ENCODE measurements at regions not wholly inside any gene's neighbourhood (a gene's known extent, or its start where the extent isn't known, plus 50 kb on each side); places are given as distances from the start of the nearest gene placed in this dataset.

DNA sequence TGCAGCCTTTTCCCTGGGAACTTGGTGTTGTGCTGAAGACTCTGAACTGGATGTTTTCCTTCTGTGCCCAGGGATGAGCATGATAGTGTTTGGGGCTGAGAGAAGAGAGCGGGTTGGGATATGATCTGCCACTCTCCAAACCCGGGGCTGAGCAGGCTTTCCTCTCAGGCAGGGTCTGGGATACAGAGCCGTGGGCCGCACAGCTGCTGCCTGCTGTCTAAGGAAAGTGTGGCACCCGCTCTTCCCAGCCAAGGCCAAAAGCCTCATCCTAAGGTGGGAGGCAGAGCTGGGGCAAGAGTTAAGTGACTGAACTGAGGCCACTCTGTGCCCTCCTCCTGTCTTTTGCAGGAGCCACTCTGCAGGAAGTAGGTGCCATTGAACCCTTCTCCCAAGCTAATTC is 83.6 kb upstream of the PITX1 start:
- Histone ChIP-seq H3K27me3 (ENCODE audit: control insufficient read depth in 2 of 2, insufficient read depth in 2 of 2, low read length in 2 of 2) (no peaks in the 10 kb centered on the region), H3K27ac (ENCODE audit: low read depth, low read length) (no peak overlapping the region), H3K4me3 (ENCODE audit: low read length) (no peak overlapping the region), H3K9me3 (ENCODE audit: control insufficient read depth in 2 of 3, low read length in 3 of 3) (no peaks in the 10 kb centered on the region), H3K36me3 (ENCODE audit: control insufficient read depth in 2 of 3, insufficient read depth in 3 of 3, low read length in 3 of 3) (no peaks in the 10 kb centered on the region), H3K4me1 (ENCODE audit: control insufficient read depth in 2 of 2, insufficient read depth in 2 of 2, low read length in 2 of 2) (no peaks in the 10 kb centered on the region)
- Mint-ChIP-seq H3K9me3 (no peaks in the 10 kb centered on the region), H3K27me3 (peaks cover 0 to 6% (median 4%) of the 10 kb centered on the region in 5 donors), H3K36me3 (no peaks in the 10 kb centered on the region), H3K27ac (no peak overlapping the region), H3K4me3 (no peak overlapping the region), H3K4me1 (no peaks in the 10 kb centered on the region)
- no peak for DNase-seq
- CTCF ChIA-PET: no interaction called here
- intact Hi-C loops (cut with micrococcal nuclease): no loop called here
- ATAC-seq: no peak
- POLR2A ChIA-PET: no interaction called here

DNA sequence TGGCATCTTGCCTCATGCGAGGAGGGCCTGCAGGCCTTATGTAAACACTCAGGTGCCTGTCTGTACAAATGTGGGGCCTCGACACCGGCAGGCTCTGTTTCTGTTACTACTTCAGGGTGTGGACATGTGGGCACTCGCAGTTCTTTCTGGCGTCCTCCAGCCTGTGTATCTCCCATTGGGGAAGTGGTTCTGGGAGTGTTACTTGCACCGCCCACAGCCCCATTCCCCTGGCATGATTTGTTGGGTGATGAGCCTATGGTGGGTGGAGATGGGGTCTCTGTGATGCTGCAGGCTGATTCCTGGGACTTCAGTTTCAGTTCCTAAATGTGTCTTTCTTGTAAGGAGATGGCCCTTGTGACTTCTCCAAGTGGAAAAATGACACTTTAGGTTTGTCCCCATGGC is 82.1 kb upstream of the PITX1 start:
- intact Hi-C loops (cut with micrococcal nuclease): no loop called here
- H3K36me3 Mint-ChIP-seq: no peaks in the 10 kb centered on the region
- Histone ChIP-seq H3K27ac (ENCODE audit: low read depth, low read length) (no peak overlapping the region), H3K36me3 (ENCODE audit: control insufficient read depth in 2 of 3, insufficient read depth in 3 of 3, low read length in 3 of 3) (no peaks in the 10 kb centered on the region), H3K4me1 (ENCODE audit: control insufficient read depth in 2 of 2, insufficient read depth in 2 of 2, low read length in 2 of 2) (no peaks in the 10 kb centered on the region), H3K9me3 (ENCODE audit: control insufficient read depth in 2 of 3, low read length in 3 of 3) (no peaks in the 10 kb centered on the region), H3K4me3 (ENCODE audit: low read length) (no peak overlapping the region), H3K27me3 (ENCODE audit: control insufficient read depth in 2 of 2, insufficient read depth in 2 of 2, low read length in 2 of 2) (no peaks in the 10 kb centered on the region)
- ChIA-PET CTCF (no interaction called here), POLR2A (no interaction called here)
- ATAC-seq (peak; percentile 36), DNase-seq (no peak)
- no peak overlapping the region for H3K27ac Mint-ChIP-seq
- H3K9me3 Mint-ChIP-seq: no peaks in the 10 kb centered on the region
- no peaks in the 10 kb centered on the region for H3K4me1 Mint-ChIP-seq
- no peak overlapping the region for H3K4me3 Mint-ChIP-seq
- peaks cover 0 to 4% (median 4%) of the 10 kb centered on the region in 5 donors for H3K27me3 Mint-ChIP-seq

DNA sequence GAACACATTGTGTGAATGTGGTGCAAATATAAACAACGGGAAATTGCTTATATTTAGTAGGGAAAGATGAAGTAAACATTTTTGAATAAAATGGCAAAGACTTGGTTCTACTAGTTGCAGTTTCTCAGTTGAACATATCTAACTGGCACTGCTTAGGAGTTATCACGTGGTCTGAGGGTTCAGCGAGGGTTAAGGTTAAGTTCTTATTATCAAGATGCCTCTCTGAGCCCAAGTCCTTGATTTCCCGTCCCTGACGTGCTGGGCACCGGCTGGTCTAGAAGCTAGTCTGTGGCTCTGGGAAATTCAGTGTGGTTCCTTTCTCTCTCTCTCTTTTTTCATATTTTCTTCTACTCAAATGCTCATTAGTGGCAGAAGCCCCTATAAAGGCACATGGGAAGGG is 81.6 kb upstream of the PITX1 start:
- POLR2A ChIA-PET: no interaction called here
- Histone ChIP-seq H3K27ac (ENCODE audit: low read depth, low read length) (no peak overlapping the region), H3K4me1 (ENCODE audit: control insufficient read depth in 2 of 2, insufficient read depth in 2 of 2, low read length in 2 of 2) (no peaks in the 10 kb centered on the region), H3K27me3 (ENCODE audit: control insufficient read depth in 2 of 2, insufficient read depth in 2 of 2, low read length in 2 of 2) (no peaks in the 10 kb centered on the region), H3K4me3 (ENCODE audit: low read length) (no peak overlapping the region), H3K36me3 (ENCODE audit: control insufficient read depth in 2 of 3, insufficient read depth in 3 of 3, low read length in 3 of 3) (no peaks in the 10 kb centered on the region), H3K9me3 (ENCODE audit: control insufficient read depth in 2 of 3, low read length in 3 of 3) (no peaks in the 10 kb centered on the region)
- Mint-ChIP-seq H3K27ac (no peak overlapping the region), H3K4me3 (no peak overlapping the region), H3K4me1 (no peaks in the 10 kb centered on the region), H3K27me3 (peaks cover 0 to 4% (median 3%) of the 10 kb centered on the region in 5 donors), H3K36me3 (no peaks in the 10 kb centered on the region), H3K9me3 (no peaks in the 10 kb centered on the region)
- DNase-seq: no peak
- ATAC-seq: no peak
- intact Hi-C loops (cut with micrococcal nuclease): no loop called here
- CTCF ChIA-PET: no interaction called here

DNA sequence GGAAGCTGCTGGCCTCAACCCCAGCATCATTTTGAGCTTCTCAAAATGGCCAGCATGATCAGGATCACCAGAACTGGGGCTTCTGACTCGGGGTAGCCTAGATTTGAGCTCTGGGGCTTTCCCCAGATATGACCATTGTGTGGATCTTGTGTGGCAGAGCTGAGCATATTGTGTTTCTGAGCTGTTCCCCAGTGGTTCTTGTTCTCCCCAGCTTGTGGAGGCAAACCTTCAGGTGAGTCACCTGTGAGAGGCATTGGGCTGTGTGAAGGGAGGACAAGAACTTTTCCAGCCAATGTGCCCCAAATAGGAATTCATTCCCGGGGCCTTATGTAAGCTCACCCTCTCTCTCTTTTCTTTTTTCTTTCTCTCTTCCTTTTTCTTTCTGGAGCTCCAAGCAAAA is 80.7 kb upstream of the PITX1 start:
- Mint-ChIP-seq H3K9me3 (no peaks in the 10 kb centered on the region), H3K4me3 (no peak overlapping the region), H3K27ac (no peak overlapping the region), H3K27me3 (peaks cover 0 to 4% (median 0%) of the 10 kb centered on the region in 5 donors), H3K4me1 (no peaks in the 10 kb centered on the region), H3K36me3 (no peaks in the 10 kb centered on the region)
- Histone ChIP-seq H3K36me3 (ENCODE audit: control insufficient read depth in 2 of 3, insufficient read depth in 3 of 3, low read length in 3 of 3) (no peaks in the 10 kb centered on the region), H3K9me3 (ENCODE audit: control insufficient read depth in 2 of 3, low read length in 3 of 3) (no peaks in the 10 kb centered on the region), H3K4me1 (ENCODE audit: control insufficient read depth in 2 of 2, insufficient read depth in 2 of 2, low read length in 2 of 2) (no peaks in the 10 kb centered on the region), H3K27me3 (ENCODE audit: control insufficient read depth in 2 of 2, insufficient read depth in 2 of 2, low read length in 2 of 2) (no peaks in the 10 kb centered on the region), H3K27ac (ENCODE audit: low read depth, low read length) (no peak overlapping the region), H3K4me3 (ENCODE audit: low read length) (no peak overlapping the region)
- ATAC-seq (no peak), DNase-seq (no peak)
- POLR2A ChIA-PET: no interaction called here
- CTCF ChIA-PET: no interaction called here
- intact Hi-C loops (cut with micrococcal nuclease): no loop called here

DNA sequence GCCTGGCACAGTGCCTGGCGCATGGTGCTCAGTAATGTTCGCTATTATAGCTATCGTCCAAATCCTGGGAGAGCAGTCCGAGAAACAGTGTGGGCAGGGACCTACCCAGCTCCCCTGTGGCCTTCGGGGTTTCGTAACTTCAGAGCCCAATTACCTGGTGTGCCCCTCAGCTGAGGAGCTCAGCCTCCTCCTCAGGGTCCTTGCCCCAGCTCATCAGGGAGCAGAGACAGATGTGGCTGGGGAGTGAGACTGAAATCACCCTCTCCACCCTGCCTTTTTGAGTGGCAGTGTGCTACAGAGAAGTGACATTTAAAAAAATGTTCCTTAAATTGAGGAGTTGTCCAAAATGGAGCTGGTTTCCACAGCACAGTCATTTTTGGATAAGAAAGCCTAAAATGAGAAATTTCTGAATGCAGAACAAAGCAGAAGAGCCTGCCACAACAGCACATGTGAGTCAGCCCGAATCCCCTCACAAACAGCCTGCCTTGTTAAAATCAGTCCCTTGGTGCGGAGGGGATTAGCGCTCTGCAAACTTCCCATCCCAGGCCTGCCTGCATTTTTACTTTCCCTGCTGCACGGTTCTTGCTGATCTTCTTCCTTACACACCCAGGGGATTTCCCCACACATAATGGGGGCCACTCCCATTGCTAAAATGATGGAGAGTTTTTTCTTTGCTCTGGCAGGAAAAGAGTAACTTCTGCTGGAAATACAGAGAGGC is 78.1 kb upstream of the PITX1 start:
- no peak overlapping the region for H3K27ac Mint-ChIP-seq
- H3K27ac ChIP-seq (ENCODE audit: low read depth, low read length): no peak overlapping the region
- H3K9me3 Mint-ChIP-seq: no peaks in the 10 kb centered on the region
- H3K27me3 ChIP-seq (ENCODE audit: control insufficient read depth in 2 of 2, insufficient read depth in 2 of 2, low read length in 2 of 2): no peaks in the 10 kb centered on the region
- DNase-seq (no peak), ATAC-seq (no peak)
- no peaks in the 10 kb centered on the region for H3K4me1 ChIP-seq (ENCODE audit: control insufficient read depth in 2 of 2, insufficient read depth in 2 of 2, low read length in 2 of 2)
- H3K4me3 ChIP-seq (ENCODE audit: low read length): no peak overlapping the region
- no peaks in the 10 kb centered on the region for H3K36me3 Mint-ChIP-seq
- POLR2A ChIA-PET: interaction anchor here (0.7 kb wide), 1 partner anchor 24 kb away, joined by 4 read pairs; no protein-coding TSS in a partner anchor
- H3K9me3 ChIP-seq (ENCODE audit: control insufficient read depth in 2 of 3, low read length in 3 of 3): no peaks in the 10 kb centered on the region
- H3K27me3 Mint-ChIP-seq: peaks cover 0 to 4% (median 0%) of the 10 kb centered on the region in 5 donors
- CTCF ChIA-PET: interaction anchor here (0.7 kb wide), 1 partner anchor 52 kb away, joined by 3 read pairs; no protein-coding TSS in a partner anchor
- H3K36me3 ChIP-seq (ENCODE audit: control insufficient read depth in 2 of 3, insufficient read depth in 3 of 3, low read length in 3 of 3): no peaks in the 10 kb centered on the region
- intact Hi-C loops (cut with micrococcal nuclease): no loop called here
- H3K4me3 Mint-ChIP-seq: no peak overlapping the region
- H3K4me1 Mint-ChIP-seq: no peaks in the 10 kb centered on the region

DNA sequence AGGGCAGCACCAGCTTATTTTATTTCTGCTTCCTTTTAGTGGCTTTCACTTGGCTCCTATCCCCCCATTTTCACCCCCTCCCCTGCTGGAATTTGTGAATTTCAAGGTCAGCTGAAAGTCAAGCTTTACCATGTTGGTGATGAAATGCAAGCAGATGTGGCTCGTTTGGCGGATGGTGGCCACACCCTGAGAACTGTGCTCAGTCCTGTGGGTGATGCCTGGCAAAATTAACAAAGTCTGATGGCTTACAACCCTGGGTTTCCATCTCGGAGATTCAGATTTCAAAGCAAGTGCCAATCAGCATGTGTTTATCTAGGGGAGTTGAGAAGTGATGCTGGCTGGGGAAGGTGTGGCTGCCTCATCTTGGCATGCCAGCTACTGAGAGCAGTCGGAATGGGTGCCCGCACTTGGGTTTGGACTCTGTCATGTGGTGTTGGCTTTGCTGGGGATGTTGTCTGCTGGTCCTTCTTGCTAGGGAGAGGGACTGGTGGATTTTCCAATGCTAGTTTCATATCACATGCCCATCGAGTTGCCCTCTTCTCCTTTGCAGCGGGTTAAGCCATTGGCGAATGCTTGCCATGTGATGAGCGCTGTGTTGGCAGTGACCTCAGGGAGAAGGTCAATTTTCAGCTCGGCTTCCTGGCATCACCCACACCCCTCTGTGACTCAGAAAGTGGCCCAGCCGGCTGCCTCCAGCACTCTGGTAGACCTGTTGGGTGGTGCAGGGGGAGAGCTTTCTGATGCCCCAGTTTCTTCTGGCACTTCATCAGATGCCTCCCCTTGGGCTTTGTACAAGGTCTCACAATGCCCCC is 77.0 kb upstream of the PITX1 start:
- Histone ChIP-seq H3K4me3 (ENCODE audit: low read length) (no peak overlapping the region), H3K36me3 (ENCODE audit: control insufficient read depth in 2 of 3, insufficient read depth in 3 of 3, low read length in 3 of 3) (no peaks in the 10 kb centered on the region), H3K27me3 (ENCODE audit: control insufficient read depth in 2 of 2, insufficient read depth in 2 of 2, low read length in 2 of 2) (no peaks in the 10 kb centered on the region), H3K4me1 (ENCODE audit: control insufficient read depth in 2 of 2, insufficient read depth in 2 of 2, low read length in 2 of 2) (no peaks in the 10 kb centered on the region), H3K27ac (ENCODE audit: low read depth, low read length) (no peak overlapping the region), H3K9me3 (ENCODE audit: control insufficient read depth in 2 of 3, low read length in 3 of 3) (no peaks in the 10 kb centered on the region)
- peaks cover 0 to 4% (median 0%) of the 10 kb centered on the region in 5 donors for H3K27me3 Mint-ChIP-seq
- ChIA-PET POLR2A (no interaction called here), CTCF (no interaction called here)
- no peaks in the 10 kb centered on the region for H3K36me3 Mint-ChIP-seq
- DNase-seq (no peak), ATAC-seq (no peak)
- intact Hi-C loops (cut with micrococcal nuclease): no loop called here
- no peak overlapping the region for H3K27ac Mint-ChIP-seq
- no peaks in the 10 kb centered on the region for H3K4me1 Mint-ChIP-seq
- no peak overlapping the region for H3K4me3 Mint-ChIP-seq
- no peaks in the 10 kb centered on the region for H3K9me3 Mint-ChIP-seq

DNA sequence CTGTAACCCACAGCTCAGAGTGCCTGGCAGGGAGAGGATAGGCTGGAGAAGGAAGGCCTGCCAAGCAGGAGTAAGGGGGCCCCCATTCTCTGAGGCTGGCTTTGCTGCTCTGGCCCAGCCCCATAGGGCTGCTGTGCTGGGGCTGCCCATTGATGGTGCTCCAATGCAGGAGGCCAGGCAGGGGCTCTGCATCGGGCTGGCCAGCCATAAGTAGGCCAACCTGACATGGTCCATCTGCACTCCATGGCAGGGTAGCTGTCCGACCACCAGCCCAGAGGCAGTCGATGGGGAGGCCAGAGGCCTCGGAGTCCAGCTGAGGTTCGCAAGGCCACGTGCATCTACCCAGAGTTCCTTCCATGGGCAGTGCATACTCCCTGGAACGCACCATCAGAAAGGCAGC is 75.0 kb upstream of the PITX1 start:
- ChIA-PET CTCF (no interaction called here), POLR2A (no interaction called here)
- intact Hi-C loops (cut with micrococcal nuclease): no loop called here
- Histone ChIP-seq H3K27me3 (ENCODE audit: control insufficient read depth in 2 of 2, insufficient read depth in 2 of 2, low read length in 2 of 2) (no peaks in the 10 kb centered on the region), H3K4me3 (ENCODE audit: low read length) (no peak overlapping the region), H3K27ac (ENCODE audit: low read depth, low read length) (no peak overlapping the region), H3K36me3 (ENCODE audit: control insufficient read depth in 2 of 3, insufficient read depth in 3 of 3, low read length in 3 of 3) (no peaks in the 10 kb centered on the region), H3K9me3 (ENCODE audit: control insufficient read depth in 2 of 3, low read length in 3 of 3) (no peaks in the 10 kb centered on the region), H3K4me1 (ENCODE audit: control insufficient read depth in 2 of 2, insufficient read depth in 2 of 2, low read length in 2 of 2) (no peaks in the 10 kb centered on the region)
- no peak overlapping the region for H3K27ac Mint-ChIP-seq
- DNase-seq (no peak), ATAC-seq (no peak)
- no peaks in the 10 kb centered on the region for H3K27me3 Mint-ChIP-seq
- no peaks in the 10 kb centered on the region for H3K36me3 Mint-ChIP-seq
- H3K4me1 Mint-ChIP-seq: no peaks in the 10 kb centered on the region
- H3K9me3 Mint-ChIP-seq: no peaks in the 10 kb centered on the region
- H3K4me3 Mint-ChIP-seq: no peak overlapping the region

All from naive thymus-derived CD4-positive, alpha-beta T cell (primary cell).